ENCODE measurements at regions not wholly inside any gene's neighbourhood (a gene's known extent, or its start where the extent isn't known, plus 50 kb on each side); places are given as distances from the start of the nearest gene placed in this dataset.
"Not testable (repeated sequence)": the region's sequence is repeated elsewhere in the genome, so short reads cannot be mapped to it uniquely, and the experiment has no call there.

DNA sequence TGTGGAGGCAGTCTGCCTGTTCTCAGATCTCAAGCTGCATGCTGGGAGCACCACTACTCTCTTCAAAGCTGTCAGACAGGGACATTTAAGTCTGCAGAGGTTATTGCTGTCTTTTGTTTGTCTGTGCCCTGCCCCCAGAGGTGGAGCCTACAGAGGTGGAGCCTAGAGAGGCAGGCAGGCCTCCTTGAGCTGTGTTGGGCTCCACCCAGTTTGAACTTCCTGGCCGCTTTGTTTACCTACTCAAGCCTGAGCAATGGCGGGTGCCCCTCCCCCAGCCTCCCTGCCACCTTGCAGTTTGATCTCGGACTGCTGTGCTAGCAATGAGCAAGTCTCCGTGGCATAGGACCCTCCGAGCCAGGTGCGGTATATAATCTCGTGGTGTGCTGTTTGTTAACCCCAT lies 64.9 kb upstream of the PARP8 start:
- not testable (repeated sequence) for H3K4me3 Mint-ChIP-seq; DNase-seq (ENCODE audit: low spot score); H3K27ac Mint-ChIP-seq; H3K27me3 Mint-ChIP-seq (ENCODE audit: low read depth)
- Mint-ChIP-seq H3K4me1 (ENCODE audit: low read depth) (peaks cover 19% of the 10 kb centered on the region), H3K36me3 (ENCODE audit: low read depth) (peaks cover 31% of the 10 kb centered on the region), H3K9me3 (peaks cover 43% of the 10 kb centered on the region)

DNA sequence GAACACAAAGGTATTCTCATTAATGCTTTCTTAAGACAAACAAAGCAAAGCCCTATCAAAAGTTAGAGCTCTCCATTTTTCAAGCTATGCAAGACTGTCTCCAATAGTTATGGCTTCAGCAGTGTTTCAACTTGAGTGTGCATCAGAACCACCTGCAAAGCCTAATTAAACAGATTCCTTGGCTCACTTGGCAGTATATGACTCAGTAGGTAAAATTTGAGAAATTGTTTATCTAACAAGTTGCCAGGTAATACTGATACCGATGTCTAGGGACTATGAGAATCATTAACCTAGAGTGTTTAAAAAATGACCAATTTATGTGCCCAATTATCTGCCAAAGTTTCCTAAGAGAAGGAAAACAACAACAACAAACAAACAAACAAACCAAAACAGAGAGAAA lies 60.3 kb upstream of the PARP8 start:
- Mint-ChIP-seq H3K36me3 (ENCODE audit: low read depth) (peaks cover 12% of the 10 kb centered on the region), H3K27me3 (ENCODE audit: low read depth) (peaks cover 2% of the 10 kb centered on the region), H3K27ac (no peak overlapping the region), H3K9me3 (peaks cover 19% of the 10 kb centered on the region), H3K4me3 (no peak overlapping the region), H3K4me1 (ENCODE audit: low read depth) (peaks cover 4% of the 10 kb centered on the region)
- no peak for DNase-seq (ENCODE audit: low spot score)

DNA sequence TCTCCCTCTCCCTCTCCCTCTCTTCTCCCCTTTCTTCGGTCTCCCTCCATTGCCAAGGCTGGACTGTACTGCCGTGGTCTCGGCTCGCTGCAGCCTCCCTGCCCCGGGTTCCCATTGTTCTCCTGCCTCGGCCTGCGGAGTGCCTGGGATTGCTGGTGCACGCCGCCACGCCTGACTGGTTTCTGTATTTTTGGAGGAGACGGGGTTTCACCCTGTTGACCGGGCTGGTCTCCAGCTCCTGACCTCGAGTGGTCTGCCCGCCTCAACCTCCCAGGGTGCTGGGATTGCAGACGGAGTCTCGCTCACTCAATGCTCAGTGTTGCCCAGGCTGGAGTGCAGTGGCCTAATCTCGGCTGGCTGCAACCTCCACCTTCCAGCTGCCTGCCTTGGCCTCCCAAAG lies 59.0 kb upstream of the PARP8 start:
- H3K9me3 Mint-ChIP-seq: peaks cover 15% of the 10 kb centered on the region
- H3K27me3 Mint-ChIP-seq (ENCODE audit: low read depth); H3K27ac Mint-ChIP-seq; DNase-seq (ENCODE audit: low spot score); H3K4me1 Mint-ChIP-seq (ENCODE audit: low read depth); H3K36me3 Mint-ChIP-seq (ENCODE audit: low read depth); H3K4me3 Mint-ChIP-seq: not testable (repeated sequence)

- H3K9me3 Mint-ChIP-seq: peaks cover 15% of the 10 kb centered on the region
- H3K27ac Mint-ChIP-seq; H3K4me3 Mint-ChIP-seq; H3K4me1 Mint-ChIP-seq (ENCODE audit: low read depth); H3K36me3 Mint-ChIP-seq (ENCODE audit: low read depth); DNase-seq (ENCODE audit: low spot score); H3K27me3 Mint-ChIP-seq (ENCODE audit: low read depth): not testable (repeated sequence)
These were observed 58.3 kb upstream of the PARP8 start for GRCh38 chr5:50607953-50608705.

DNA sequence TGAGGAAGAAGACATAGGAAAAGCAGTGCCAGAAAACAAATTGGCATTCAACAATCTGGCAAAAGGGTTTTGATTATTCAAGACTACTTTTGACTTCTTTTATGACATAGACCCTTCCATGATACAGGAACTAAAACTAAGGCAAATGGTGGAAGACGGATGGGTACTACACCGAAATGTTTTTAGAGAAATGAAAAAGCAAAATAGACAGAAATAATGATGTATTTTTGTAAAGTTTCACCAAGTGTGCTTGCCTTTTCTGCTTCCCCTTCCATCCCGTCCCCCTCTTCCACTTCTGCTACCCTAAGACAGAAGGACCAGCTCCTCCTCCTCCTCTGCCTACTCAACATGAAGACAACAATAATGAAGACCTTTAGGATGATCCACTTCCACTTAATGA lies 53.4 kb upstream of the PARP8 start:
- not testable (repeated sequence) for H3K27ac Mint-ChIP-seq; DNase-seq (ENCODE audit: low spot score); H3K4me3 Mint-ChIP-seq; H3K36me3 Mint-ChIP-seq (ENCODE audit: low read depth); H3K27me3 Mint-ChIP-seq (ENCODE audit: low read depth); H3K4me1 Mint-ChIP-seq (ENCODE audit: low read depth)
- H3K9me3 Mint-ChIP-seq: peaks cover 19% of the 10 kb centered on the region

All from T-helper 2 cell treated with Interferon-gamma antibody and Interleukin-4, amounts not matched to agents 5 μg/mL and 100 μg/mL, for 36 hours (primary cell).